ENCODE measurements at regions not wholly inside any gene's neighbourhood (a gene's known extent, or its start where the extent isn't known, plus 50 kb on each side); places are given as distances from the start of the nearest gene placed in this dataset.

- no peaks in the 10 kb centered on the region for H3K36me3 ChIP-seq
- no peaks in the 10 kb centered on the region for H3K9me3 ChIP-seq
- no peaks in the 10 kb centered on the region for H3K27me3 ChIP-seq
- H3K4me3 ChIP-seq (ENCODE audit: low read depth in 1 of 2, low read length in 1 of 2) = no peak overlapping the region
- no peaks in the 10 kb centered on the region for H3K4me1 ChIP-seq (ENCODE audit: control insufficient read depth in 1 of 2, insufficient read depth in 1 of 2, low read depth in 1 of 2, low read length in 1 of 2)
- no peak overlapping the region for H3K27ac ChIP-seq
- TF ChIP-seq CTCF (IDR thresholded peaks at IDR 0.05) = no peak
Observed at GRCh38 chr18:11506856-11507255, 102.5 kb upstream of the SLC35G4 start.

- Histone ChIP-seq H3K36me3 (no peaks in the 10 kb centered on the region), H3K4me1 (ENCODE audit: control insufficient read depth in 1 of 2, insufficient read depth in 1 of 2, low read depth in 1 of 2, low read length in 1 of 2) (no peaks in the 10 kb centered on the region), H3K4me3 (ENCODE audit: low read depth in 1 of 2, low read length in 1 of 2) (no peak overlapping the region), H3K27ac (no peak overlapping the region), H3K9me3 (no peaks in the 10 kb centered on the region), H3K27me3 (no peaks in the 10 kb centered on the region)
- no peak for TF ChIP-seq CTCF (IDR thresholded peaks at IDR 0.05)
Observed at GRCh38 chr18:11505993-11506392, 103.4 kb upstream of the SLC35G4 start.

- Histone ChIP-seq H3K4me3 (ENCODE audit: low read depth in 1 of 2, low read length in 1 of 2) (no peak overlapping the region), H3K36me3 (no peaks in the 10 kb centered on the region), H3K27ac (no peak overlapping the region), H3K9me3 (no peaks in the 10 kb centered on the region), H3K27me3 (no peaks in the 10 kb centered on the region), H3K4me1 (ENCODE audit: control insufficient read depth in 1 of 2, insufficient read depth in 1 of 2, low read depth in 1 of 2, low read length in 1 of 2) (no peaks in the 10 kb centered on the region)
- TF ChIP-seq CTCF (IDR thresholded peaks at IDR 0.05) = no peak
Observed at GRCh38 chr18:11504962-11505361, 104.4 kb upstream of the SLC35G4 start.

GRCh38 chr18:11502368-11502767 is 107.0 kb upstream of the SLC35G4 start:
- Histone ChIP-seq H3K4me3 (ENCODE audit: low read depth in 1 of 2, low read length in 1 of 2) (no peak overlapping the region), H3K27ac (no peak overlapping the region), H3K4me1 (ENCODE audit: control insufficient read depth in 1 of 2, insufficient read depth in 1 of 2, low read depth in 1 of 2, low read length in 1 of 2) (no peaks in the 10 kb centered on the region), H3K36me3 (no peaks in the 10 kb centered on the region), H3K9me3 (no peaks in the 10 kb centered on the region), H3K27me3 (no peaks in the 10 kb centered on the region)
- no peak for TF ChIP-seq CTCF (IDR thresholded peaks at IDR 0.05)

- no peaks in the 10 kb centered on the region for H3K27me3 ChIP-seq
- no peak for TF ChIP-seq CTCF (IDR thresholded peaks at IDR 0.05)
- H3K4me3 ChIP-seq (ENCODE audit: low read depth in 1 of 2, low read length in 1 of 2) = no peak overlapping the region
- no peaks in the 10 kb centered on the region for H3K36me3 ChIP-seq
- H3K9me3 ChIP-seq = no peaks in the 10 kb centered on the region
- H3K4me1 ChIP-seq (ENCODE audit: control insufficient read depth in 1 of 2, insufficient read depth in 1 of 2, low read depth in 1 of 2, low read length in 1 of 2) = no peaks in the 10 kb centered on the region
- no peak overlapping the region for H3K27ac ChIP-seq
Observed at GRCh38 chr18:11501352-11501751, 108.0 kb upstream of the SLC35G4 start.

Data from neutrophil (primary cell).